DMS 273 treated with DMSO at 0.1 percent for 48 hours (cell line): ENCODE measurements at regions not wholly inside any gene's neighbourhood (a gene's known extent, or its start where the extent isn't known, plus 50 kb on each side); places are given as distances from the start of the nearest gene placed in this dataset.

Source experiments
- DNase-seq: peaks from one replicate; lab custom pipeline; 2025; lab: John Stamatoyannopoulos, UW

DNA sequence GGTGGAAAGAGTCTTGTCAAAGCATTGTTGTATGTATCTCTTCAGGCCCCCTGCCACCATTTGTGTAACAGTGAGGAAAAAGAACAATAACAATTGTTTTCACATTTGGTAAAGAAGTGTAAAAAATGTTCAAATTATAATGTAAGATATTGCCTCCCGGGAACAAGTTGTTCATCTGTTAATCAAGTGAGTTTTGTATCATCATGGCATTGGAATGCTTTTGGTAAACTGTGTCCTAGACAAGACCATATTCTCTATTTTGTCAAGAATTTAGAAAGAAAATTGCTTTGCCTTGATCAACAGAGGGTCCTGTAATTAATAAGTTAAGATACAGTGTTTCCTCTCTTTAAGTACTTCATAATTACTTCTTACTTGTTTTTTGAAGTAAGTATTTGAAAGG, 692.0 kb upstream of the NR5A2 start:
- no peak for DNase-seq

DNA sequence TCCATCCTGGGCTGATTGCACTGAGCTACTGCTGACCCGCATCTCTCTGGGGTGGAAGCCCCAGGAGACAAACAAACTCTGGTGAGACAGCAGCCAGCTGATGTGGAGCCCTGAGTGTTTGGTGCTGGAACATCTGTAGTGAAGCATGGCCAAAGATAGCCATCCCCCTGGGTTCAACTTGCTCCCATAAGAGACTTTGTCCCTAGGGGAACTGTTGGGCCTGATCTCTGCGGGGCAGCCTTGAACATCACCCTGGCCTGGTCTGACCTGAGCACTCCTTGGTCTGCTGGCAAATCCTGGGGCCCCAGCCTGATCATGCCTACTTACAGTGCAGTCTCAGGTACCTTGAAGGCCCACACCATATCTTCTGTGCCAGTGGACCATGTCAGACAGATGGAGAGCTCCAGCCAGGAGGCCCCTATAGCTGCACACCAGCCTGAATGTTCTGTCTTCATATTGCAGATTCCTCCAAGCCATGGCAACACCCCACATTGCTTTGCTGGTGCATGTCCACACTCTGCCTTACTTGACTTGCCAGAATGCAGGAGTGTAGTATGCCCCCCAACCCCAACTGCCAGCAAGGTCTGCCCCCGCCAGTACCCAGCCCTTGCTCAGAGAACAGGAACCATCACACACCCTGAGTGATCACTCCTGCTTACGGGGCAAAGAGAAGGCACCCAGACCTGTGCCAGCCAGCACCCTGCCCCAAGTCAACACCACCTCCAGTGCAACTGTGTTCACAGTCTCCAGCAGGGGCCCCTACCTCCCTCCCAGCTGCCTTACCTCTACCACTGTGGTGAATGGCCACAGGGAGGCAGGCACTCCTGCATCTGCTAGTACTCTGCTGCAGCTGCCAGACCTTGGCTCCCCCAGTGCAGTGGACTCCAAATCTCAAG, 690.5 kb upstream of the NR5A2 start:
- DNase-seq = no peak

DNA sequence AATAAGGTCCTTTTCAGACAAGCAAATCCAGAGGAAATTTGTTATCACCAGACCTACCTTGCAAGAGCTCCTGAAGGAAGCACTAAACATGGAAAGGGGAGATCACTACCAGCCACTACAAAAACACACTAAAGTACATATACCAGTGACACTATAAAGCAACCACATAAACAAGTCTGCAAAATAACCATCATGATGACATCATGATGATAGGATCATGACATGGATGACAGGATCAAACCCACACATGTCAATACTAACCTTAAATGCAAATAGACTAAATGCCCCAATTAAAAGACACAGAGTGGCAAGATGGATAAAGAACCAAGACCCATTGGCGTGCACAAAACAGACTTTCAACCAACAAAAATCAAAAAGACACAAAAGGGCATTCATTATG, 688.8 kb upstream of the NR5A2 start:
- no peak for DNase-seq

GRCh38 chr1:199352351-199352750, 675.2 kb upstream of the NR5A2 start:
- no peak for DNase-seq

DNA sequence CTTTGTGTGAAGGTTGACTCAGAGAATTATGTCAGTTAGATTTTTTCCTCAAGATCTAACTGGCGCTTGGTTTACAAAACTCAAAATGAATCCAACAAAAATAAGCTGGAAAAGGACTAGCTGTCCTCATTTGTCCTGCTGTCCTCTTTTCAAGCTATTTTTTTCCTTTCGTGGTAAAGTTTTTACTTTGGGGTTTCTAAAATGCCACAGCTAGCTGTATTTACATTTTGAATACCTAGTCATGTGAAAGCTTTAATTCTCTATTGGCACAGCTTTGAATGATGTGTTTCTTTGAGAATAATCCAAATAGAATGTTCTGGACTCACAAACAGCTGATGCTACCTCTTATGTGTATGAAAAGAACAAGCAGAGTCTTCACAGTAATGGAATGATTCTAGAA, 673.6 kb upstream of the NR5A2 start:
- no peak for DNase-seq

DNA sequence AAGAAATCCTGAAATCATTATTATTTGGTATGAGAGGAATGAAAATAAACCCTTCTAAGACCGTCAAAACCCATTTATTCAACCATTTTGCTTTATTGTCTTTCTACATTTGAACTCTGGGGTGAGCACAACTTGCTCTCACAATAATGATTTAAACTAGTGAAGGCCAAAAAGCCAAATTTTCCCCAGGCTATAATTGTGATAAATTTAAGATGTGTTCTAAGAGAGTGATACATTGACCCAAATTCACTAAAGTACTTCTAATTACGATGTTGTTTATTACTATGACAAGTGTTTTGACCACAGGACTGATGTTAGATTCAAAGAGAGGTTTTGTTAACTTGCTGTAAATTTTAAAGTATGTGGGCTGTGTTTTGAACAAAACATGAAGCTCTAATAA, 670.9 kb upstream of the NR5A2 start:
- DNase-seq = no peak

GRCh38 chr1:199357599-199357998, 669.9 kb upstream of the NR5A2 start:
- no peak for DNase-seq

DNA sequence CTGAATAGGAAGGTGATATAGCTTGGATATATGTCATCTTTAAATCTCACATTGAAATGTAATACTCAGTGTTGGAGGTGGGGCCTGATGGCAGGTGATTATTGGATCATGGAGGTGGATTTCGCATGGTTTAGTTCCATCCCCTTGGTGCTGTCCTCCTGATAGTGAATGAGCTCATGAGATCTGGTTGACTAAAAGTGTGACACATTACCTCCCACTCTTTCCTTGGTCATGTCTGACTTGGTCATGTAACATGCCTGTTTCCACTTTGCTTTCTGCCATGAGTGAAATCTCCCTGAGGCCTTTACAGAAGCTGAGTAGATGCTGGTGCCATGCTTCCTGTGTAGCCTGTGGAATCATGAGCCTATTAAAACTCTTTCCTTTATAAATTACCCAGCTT, 664.5 kb upstream of the NR5A2 start:
- DNase-seq = no peak

DNA sequence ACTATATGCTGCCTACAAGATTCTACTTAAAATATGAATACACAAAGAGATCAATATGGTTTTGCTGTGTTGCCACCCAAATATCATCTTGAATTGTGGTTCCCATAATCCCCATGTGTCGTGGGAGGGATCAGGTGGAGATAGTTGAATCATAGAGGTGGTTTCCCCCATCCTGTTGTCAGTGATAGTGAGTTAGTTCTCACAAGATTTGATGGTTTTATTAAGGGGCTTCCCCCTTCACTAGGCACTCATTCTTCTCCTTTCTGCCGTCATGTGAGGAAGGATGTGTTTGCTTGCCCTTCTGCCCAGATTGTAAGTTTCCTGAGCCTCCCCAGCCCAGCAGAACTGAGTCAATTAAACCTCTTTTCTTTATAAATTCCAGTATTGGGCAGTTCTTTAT, 654.4 kb upstream of the NR5A2 start:
- no peak for DNase-seq

DNA sequence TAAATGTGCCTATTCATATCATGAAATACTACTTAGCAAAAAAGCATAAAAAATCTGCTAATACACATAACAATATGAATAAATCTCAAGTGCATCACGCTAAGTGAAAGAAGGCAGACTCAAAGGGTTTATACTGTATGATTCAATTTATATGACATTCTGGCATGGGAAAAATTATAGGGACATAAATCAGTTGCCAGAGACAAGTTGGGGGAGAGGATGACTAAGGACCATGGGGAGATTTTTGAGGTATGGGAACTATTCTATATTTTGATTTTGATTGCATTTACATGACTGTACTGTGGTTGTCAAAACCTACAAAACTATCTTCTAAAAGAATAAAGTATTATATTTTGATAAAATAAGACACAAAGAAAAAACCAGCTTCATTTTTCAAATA, 650.3 kb upstream of the NR5A2 start:
- DNase-seq = no peak

GRCh38 chr1:199383793-199384192, 643.7 kb upstream of the NR5A2 start:
- no peak for DNase-seq

DNA sequence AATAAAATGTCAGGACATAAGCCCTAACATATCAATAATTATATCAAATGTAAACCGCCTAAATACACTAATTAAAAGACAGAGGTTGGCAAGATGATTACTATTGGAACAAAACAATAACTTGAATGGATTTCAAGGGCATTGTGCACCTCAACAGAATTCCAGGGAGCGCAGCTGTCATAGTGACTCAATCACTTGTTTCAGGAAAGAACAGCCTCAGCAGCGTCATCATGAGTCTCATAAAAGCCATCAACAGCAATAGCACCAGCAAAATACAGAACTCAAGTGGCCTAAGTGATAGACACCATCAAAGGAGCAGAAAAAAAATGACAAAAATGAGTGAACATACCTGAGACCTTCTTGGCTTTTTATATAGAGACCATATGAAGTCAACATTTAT, 632.7 kb upstream of the NR5A2 start:
- DNase-seq = no peak

GRCh38 chr1:199396456-199396855, 631.1 kb upstream of the NR5A2 start:
- DNase-seq = no peak

GRCh38 chr1:199399996-199400724, 627.4 kb upstream of the NR5A2 start:
- no peak for DNase-seq

DNA sequence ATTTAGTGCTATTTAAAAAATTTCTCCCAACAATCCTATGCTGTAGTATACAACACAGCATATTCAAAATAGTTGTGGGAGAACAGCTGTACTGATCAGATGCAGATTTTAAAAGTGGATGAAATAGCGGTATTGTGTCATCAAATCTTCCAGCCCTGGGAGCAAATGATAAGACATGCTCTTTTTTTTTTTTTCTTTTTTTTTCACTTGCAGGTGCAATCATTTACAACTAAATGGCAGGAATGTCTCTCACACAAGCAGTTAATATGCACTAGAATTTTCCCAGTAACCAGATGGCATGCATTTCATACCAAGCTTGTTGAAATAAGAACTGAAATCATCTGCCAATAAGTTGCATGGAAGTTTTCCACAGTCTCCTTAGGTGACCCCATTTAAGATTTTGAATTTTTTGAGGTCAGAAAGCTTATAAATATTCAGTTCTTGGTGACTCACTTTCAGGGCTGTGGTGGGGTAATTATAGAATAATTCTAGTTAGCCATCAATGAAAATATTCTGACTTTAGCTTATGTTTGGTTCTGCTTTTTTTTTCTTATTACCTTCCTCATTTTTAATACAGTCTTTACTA, 623.9 kb upstream of the NR5A2 start:
- peak; percentile 77 for DNase-seq

GRCh38 chr1:199404191-199404590, 623.3 kb upstream of the NR5A2 start:
- peak; percentile 89 for DNase-seq

DNA sequence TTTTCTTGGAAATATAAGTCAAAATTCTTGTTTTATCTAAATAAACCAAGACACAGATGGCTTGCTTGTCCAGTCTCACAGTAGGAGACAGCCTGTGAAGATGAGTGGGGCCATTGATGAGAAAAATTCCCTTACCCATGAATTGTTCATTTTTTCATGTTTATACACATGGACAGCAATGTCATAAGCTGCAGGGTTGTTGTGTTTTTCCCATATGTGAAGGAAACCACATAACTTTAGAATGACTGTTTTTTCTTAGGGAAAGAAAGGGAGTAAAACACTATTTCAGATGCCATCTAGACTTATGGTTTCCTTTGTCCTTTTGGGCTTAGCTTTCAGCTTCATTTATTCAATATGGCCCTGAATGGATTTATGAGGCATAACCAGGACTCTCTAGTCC, 622.5 kb upstream of the NR5A2 start:
- no peak for DNase-seq

- no peak for DNase-seq
These were observed 621.8 kb upstream of the NR5A2 start for GRCh38 chr1:199405634-199406196.

DNA sequence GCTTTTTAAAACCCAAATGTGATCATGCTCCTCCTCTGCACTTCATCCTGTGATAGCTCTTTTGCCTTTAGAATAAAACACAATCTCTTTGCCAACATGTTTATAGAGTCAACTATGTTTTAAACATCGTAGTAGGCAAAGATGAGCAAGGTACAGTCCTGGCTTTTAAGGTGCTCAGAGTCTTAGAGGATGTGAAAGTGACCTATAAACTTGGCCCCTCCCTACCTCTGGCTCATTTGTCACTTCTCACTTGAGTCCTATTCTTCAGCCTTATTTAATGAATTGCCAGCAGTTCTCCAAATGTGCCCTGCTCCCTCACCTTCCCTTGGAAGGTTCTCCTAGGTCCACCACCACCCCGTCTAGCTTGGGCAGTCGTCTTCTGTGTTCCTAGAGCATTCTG, 617.0 kb upstream of the NR5A2 start:
- no peak for DNase-seq

DNA sequence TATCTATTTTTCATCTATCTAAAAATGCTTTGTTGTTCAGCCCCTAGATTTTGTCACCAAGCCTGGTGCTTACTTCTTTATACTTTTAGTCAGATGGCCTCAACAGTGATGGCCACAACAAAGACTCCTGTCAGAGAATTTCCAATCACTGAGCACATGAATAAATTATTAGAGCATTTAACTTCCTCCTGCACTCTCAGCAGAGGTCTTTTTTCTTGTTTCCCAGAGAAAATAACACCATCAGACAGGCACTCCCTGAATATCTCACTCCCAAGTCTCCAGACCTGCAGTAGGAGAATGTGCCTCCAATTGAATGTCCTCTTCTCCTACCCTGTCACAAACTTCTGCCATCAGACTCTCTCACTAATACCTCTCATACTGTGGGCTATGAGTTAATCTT, 616.0 kb upstream of the NR5A2 start:
- DNase-seq = no peak

- no peak for DNase-seq
These were observed 605.3 kb upstream of the NR5A2 start for GRCh38 chr1:199422206-199422605.

DNA sequence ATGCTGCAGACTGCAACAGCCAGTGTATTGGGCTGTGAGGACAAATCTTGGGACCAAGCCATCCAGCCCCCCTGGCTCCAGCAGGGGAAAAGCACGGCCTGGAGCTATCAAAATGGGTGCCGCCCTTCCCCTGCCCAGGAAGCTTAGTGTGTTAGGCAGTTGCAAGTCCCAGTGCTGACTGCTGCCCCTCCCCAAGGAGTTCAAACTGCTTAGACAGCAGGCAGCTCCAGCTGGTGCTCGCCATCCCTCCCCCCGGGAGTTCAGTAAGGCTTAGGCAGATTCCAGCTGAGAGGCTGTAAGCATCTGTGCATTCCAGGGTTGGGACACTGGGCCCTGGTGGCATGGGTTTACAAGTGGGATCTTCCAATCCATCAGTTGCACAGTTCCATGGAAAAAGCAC, 579.6 kb upstream of the NR5A2 start:
- DNase-seq = peak; percentile 30

DNA sequence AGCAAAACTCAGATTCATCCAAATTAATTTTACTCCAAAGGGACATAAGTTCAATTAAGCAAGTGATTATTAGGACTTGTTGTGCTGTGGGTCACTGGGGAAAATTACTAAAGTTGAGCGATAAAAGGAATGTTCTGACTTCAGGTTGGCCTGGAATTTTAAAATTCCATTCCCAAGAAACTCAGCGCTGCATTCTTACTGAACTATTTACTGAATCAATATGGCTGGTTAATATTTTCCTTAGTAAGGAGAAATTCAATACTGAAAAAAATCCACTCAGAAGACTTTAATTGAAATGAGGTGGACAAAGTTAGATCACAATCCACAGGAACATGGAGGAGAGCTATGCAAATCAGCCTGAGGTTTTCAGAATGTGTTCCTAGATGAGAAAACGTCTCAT, 578.9 kb upstream of the NR5A2 start:
- DNase-seq = no peak
